IMR-90 (cell line): ENCODE measurements at regions not wholly inside any gene's neighbourhood (a gene's known extent, or its start where the extent isn't known, plus 50 kb on each side); places are given as distances from the start of the nearest gene placed in this dataset.

Source experiments
- CEBPB ChIP-seq: IDR thresholded peaks from 2 replicates; pipeline ENCODE4 v1.6.1; 2012; ENCODE audit warnings: low read depth, low read length, improper control_type of control experiment
- CHD1 ChIP-seq: IDR thresholded peaks from 2 replicates; pipeline ENCODE4 v1.6.1; 2012; ENCODE audit warnings: low read depth, low read length, improper control_type of control experiment
- MAFK ChIP-seq: IDR thresholded peaks from 2 replicates; pipeline ENCODE4 v1.6.1; 2012; ENCODE audit warnings: low read depth, low read length, improper control_type of control experiment
- MAZ ChIP-seq: IDR thresholded peaks from 2 replicates; pipeline ENCODE4 v1.6.1; 2012; ENCODE audit warnings: low read depth, mild to moderate bottlenecking, low read length, improper control_type of control experiment, moderate library complexity, borderline replicate concordance
- NFE2L2 ChIP-seq: fragments of 150-350 bp; IDR thresholded peaks from 2 replicates; pipeline ENCODE4 v1.6.1; 2016; ENCODE audit warnings: low read depth, mild to moderate bottlenecking, low read length
- POLR2A ChIP-seq: IDR thresholded peaks from 2 replicates; pipeline ENCODE4 v1.6.1; 2012; ENCODE audit warnings: mild to moderate bottlenecking, low read depth, low read length
- RAD21 ChIP-seq: IDR thresholded peaks from 2 replicates; pipeline ENCODE4 v1.6.1; 2012; ENCODE audit warnings: low read length, improper control_type of control experiment
- RCOR1 ChIP-seq: IDR thresholded peaks from 2 replicates; pipeline ENCODE4 v1.6.1; 2012; ENCODE audit warnings: mild to moderate bottlenecking, low read length, improper control_type of control experiment; ENCODE audit not compliant: insufficient replicate concordance
- SMC3 ChIP-seq: fragments of 150-350 bp; IDR thresholded peaks from 2 replicates; pipeline ENCODE4 v1.6.1; 2016; ENCODE audit warnings: low read depth, mild to moderate bottlenecking, antibody characterized with exemption, low read length, moderate library complexity
- USF2 ChIP-seq: fragments of 150-350 bp; IDR thresholded peaks from 2 replicates; pipeline ENCODE4 v1.6.1; 2017; ENCODE audit warnings: mild to moderate bottlenecking, antibody characterized with exemption, low read length, low read depth
- TF ChIP-seq, protein P1 (sequence below): conservative IDR thresholded peaks from 2 replicates; pipeline ENCODE4 v1.5.1; 2012; ENCODE audit warnings: mild to moderate bottlenecking, low read depth, low read length, improper control_type of control experiment

DNA sequence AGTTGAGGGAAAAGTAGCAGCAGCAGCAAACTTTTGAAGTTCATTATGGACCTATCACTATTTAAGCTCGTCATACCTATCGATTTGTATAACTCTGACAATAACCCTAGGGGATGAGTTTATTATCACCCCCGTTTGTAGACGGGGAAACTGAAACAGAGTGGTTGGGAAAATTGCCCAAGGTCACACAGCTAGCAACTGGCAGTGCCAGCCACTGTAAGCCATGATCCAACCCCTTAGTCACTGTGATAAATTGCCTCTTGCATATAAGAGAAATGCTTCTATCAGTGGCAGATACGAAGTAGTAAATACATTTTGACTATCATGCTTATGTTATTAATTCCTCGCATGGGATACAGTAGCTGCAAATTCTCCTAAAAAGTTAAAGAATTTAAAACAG, 73.3 kb upstream of the ATP10B start:
- no peak for TF ChIP-seq MAFK
- TF ChIP-seq POLR2A: no peak
- TF ChIP-seq RAD21: no peak
- TF ChIP-seq, protein P1, sequence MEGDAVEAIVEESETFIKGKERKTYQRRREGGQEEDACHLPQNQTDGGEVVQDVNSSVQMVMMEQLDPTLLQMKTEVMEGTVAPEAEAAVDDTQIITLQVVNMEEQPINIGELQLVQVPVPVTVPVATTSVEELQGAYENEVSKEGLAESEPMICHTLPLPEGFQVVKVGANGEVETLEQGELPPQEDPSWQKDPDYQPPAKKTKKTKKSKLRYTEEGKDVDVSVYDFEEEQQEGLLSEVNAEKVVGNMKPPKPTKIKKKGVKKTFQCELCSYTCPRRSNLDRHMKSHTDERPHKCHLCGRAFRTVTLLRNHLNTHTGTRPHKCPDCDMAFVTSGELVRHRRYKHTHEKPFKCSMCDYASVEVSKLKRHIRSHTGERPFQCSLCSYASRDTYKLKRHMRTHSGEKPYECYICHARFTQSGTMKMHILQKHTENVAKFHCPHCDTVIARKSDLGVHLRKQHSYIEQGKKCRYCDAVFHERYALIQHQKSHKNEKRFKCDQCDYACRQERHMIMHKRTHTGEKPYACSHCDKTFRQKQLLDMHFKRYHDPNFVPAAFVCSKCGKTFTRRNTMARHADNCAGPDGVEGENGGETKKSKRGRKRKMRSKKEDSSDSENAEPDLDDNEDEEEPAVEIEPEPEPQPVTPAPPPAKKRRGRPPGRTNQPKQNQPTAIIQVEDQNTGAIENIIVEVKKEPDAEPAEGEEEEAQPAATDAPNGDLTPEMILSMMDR: no peak
- TF ChIP-seq CEBPB: no peak
- TF ChIP-seq CHD1: no peak
- no peak for TF ChIP-seq MAZ
- no peak for TF ChIP-seq NFE2L2
- no peak for TF ChIP-seq USF2
- TF ChIP-seq RCOR1: no peak
- TF ChIP-seq SMC3: no peak
